ENCODE measurements at regions not wholly inside any gene's neighbourhood (a gene's known extent, or its start where the extent isn't known, plus 50 kb on each side); places are given as distances from the start of the nearest gene placed in this dataset.
"Not testable (repeated sequence)": the region's sequence is repeated elsewhere in the genome, so short reads cannot be mapped to it uniquely, and the experiment has no call there.

DNA sequence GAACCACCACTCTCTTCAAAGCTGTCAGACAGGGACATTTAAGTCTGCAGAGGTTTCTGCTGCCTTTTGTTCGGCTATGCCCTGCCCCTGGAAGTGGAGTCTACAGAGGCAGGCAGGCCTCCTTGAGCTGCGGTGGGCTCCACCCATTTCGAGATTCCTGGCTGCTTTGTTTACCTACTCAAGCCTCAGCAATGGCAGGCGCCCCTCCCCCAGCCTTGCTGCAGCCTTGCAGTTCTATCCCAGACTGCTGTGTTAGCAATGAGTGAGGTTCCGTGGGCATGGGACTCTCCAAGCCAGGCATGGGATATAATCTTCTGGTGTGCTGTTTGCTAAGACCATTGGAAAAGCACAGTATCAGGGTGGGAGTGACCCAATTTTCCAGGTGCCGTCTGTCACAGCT lies 417.2 kb downstream of the KIF20B start:
- not testable (repeated sequence) for TF ChIP-seq POLR2AphosphoS5 (IDR thresholded peaks at IDR 0.05; ENCODE audit: borderline replicate concordance, low read depth, low read length); EZH2 (IDR thresholded peaks at IDR 0.05); FOXP2 (optimal IDR thresholded peaks at IDR 0.05; ENCODE audit: control extremely low read depth, extremely low read length, insufficient read depth)
